ENCODE measurements at regions not wholly inside any gene's neighbourhood (a gene's known extent, or its start where the extent isn't known, plus 50 kb on each side); places are given as distances from the start of the nearest gene placed in this dataset.

DNA sequence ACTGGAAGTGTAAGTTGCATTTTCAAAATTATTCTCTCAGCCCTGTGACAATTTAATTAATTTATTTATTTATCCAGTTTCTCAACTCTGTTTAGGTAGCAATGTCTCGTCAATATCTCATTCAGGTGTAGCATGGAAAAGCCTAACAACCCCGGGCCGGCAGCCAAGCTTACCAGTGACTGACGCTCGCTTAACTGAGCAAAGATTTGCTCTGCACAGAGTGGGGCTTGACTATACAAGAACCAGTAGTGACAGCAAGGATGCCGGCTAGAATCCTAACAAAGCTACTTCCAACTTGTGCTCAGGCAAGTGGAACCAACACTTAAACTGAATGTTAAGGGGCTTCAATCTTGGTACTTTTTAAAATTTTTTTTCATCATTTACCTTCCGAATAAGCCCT is 80.9 kb upstream of the ESRRG start:
- TF ChIP-seq EZH2 (IDR thresholded peaks at IDR 0.05; ENCODE audit: insufficient read depth, poor library complexity, severe bottlenecking) (no peak), EZH2phosphoT487 (IDR thresholded peaks at IDR 0.05; ENCODE audit: insufficient read depth, low read depth) (no peak)

Measured in GM23248 (cell line).